ENCODE measurements at regions not wholly inside any gene's neighbourhood (a gene's known extent, or its start where the extent isn't known, plus 50 kb on each side); places are given as distances from the start of the nearest gene placed in this dataset.

DNA sequence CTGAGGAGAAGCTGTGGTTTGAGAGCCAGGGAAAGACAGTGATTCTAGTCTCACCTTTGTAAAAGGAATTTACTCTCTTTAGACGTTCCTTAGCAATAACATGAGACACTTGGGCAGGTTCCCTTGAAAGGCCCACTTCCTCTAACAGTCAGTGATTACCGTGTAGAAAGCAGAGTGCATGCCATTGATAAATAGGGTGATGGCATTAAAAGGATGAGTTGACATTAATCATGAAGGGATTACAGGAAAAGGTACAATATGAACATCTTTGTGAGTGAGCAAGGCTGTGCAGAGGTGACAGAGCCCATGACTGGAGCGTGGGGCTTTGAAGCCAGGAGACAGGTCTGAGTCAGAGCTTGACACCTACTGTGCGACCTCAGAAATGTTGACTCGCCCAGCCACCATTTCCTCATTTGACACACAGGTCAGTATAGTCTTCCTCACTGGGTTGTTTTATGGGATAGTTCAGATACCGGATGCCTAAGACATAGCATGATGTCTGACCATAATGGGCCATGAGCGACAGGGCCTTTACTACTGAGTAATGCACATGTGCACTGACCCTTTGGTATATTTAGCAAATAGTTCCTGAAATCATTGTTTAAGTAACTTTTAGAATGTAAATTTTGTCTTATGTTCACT, 341.7 kb upstream of the MTNR1B start:
- Histone ChIP-seq H3K9me3 (no peaks in the 10 kb centered on the region), H3K27ac (no peak overlapping the region), H3K36me3 (no peaks in the 10 kb centered on the region), H3K4me3 (no peak overlapping the region), H3K27me3 (no peaks in the 10 kb centered on the region), H3K4me1 (no peaks in the 10 kb centered on the region)
- TF ChIP-seq, protein P1, sequence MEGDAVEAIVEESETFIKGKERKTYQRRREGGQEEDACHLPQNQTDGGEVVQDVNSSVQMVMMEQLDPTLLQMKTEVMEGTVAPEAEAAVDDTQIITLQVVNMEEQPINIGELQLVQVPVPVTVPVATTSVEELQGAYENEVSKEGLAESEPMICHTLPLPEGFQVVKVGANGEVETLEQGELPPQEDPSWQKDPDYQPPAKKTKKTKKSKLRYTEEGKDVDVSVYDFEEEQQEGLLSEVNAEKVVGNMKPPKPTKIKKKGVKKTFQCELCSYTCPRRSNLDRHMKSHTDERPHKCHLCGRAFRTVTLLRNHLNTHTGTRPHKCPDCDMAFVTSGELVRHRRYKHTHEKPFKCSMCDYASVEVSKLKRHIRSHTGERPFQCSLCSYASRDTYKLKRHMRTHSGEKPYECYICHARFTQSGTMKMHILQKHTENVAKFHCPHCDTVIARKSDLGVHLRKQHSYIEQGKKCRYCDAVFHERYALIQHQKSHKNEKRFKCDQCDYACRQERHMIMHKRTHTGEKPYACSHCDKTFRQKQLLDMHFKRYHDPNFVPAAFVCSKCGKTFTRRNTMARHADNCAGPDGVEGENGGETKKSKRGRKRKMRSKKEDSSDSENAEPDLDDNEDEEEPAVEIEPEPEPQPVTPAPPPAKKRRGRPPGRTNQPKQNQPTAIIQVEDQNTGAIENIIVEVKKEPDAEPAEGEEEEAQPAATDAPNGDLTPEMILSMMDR (IDR thresholded peaks at IDR 0.05), result no peak
- DNase-seq (ENCODE audit: low spot score in 2 of 2), result no peak
- intact Hi-C loops (cut with DNase I), result no loop called here

GRCh38 chr11:92628401-92629292, 340.8 kb upstream of the MTNR1B start:
- DNase-seq (ENCODE audit: low spot score in 2 of 2), result no peak
- H3K9me3 ChIP-seq, result no peaks in the 10 kb centered on the region
- intact Hi-C loops (cut with DNase I), result no loop called here
- H3K4me3 ChIP-seq, result no peak overlapping the region
- no peaks in the 10 kb centered on the region for H3K36me3 ChIP-seq
- TF ChIP-seq, protein P1 (IDR thresholded peaks at IDR 0.05), result no peak
- H3K4me1 ChIP-seq, result no peaks in the 10 kb centered on the region
- H3K27me3 ChIP-seq, result no peaks in the 10 kb centered on the region
- H3K27ac ChIP-seq, result no peak overlapping the region

DNA sequence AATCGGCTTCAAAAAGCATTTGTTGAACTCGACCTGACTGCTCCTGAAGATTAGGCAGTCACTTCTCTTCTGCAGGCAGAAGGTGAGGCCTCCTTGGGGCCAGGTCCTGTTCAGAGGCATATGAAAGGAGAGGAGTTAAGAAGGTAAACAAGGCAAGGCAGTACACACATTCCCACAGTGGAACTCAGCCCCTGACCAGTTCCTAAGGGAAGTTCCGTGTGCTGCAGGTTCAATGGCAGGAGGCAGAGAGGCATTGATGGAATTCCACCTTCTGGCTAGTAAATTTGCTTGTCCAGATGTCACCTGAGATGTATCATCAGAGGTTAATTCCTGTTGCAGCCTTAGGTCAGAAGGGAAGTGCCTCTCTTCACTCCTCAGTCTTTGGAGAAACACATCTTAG, 337.0 kb upstream of the MTNR1B start:
- no peak for DNase-seq (ENCODE audit: low spot score in 2 of 2)

GRCh38 chr11:92633820-92634219, 335.6 kb upstream of the MTNR1B start:
- H3K4me3 ChIP-seq, result no peak overlapping the region
- intact Hi-C loops (cut with DNase I), result no loop called here
- TF ChIP-seq, protein P1 (IDR thresholded peaks at IDR 0.05), result no peak
- no peaks in the 10 kb centered on the region for H3K4me1 ChIP-seq
- no peak for DNase-seq (ENCODE audit: low spot score in 2 of 2)
- no peaks in the 10 kb centered on the region for H3K27me3 ChIP-seq
- no peak overlapping the region for H3K27ac ChIP-seq
- H3K36me3 ChIP-seq, result no peaks in the 10 kb centered on the region
- H3K9me3 ChIP-seq, result no peaks in the 10 kb centered on the region

More for the DNA sequence above, 337.0 kb upstream of the MTNR1B start:
- intact Hi-C loops (cut with DNase I), result no loop called here
- Histone ChIP-seq H3K4me1 (no peaks in the 10 kb centered on the region), H3K36me3 (no peaks in the 10 kb centered on the region), H3K27ac (no peak overlapping the region), H3K27me3 (no peaks in the 10 kb centered on the region), H3K4me3 (no peak overlapping the region), H3K9me3 (no peaks in the 10 kb centered on the region)
- TF ChIP-seq, protein P1 (IDR thresholded peaks at IDR 0.05), result no peak

DNA sequence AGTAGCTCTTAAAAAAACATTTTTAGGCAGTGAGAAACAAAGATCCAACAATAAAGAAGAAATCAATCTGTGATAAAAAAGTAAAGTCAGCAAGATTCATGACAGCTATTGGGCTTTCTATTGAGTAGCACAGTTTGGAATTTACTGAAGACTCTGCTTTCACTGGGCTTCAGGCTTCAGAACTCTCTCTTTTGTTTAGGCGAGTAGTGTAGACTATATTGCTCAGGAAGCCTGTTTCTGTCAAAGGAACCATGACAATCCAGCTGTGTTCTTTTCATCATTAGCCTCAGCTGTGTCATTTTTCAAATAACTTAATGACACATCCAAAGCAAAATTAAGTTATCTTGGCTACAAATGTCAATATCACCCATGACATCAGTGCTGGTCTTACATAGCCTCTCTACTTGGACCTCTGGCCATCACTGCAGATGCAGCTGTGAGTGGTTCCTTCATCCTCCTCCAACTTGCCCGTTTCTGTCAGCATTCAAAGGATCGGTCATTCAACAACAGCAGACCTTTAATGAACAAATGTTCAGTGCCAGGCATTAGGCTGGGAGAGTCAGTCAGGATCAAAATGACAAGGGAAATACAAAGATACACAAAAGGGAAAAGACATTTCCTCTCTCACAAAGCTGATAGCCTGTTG, 332.8 kb upstream of the MTNR1B start:
- TF ChIP-seq, protein P1 (IDR thresholded peaks at IDR 0.05), result no peak
- H3K27ac ChIP-seq, result no peak overlapping the region
- no peak overlapping the region for H3K4me3 ChIP-seq
- H3K36me3 ChIP-seq, result no peaks in the 10 kb centered on the region
- no peaks in the 10 kb centered on the region for H3K27me3 ChIP-seq
- DNase-seq (ENCODE audit: low spot score in 2 of 2), result no peak
- intact Hi-C loops (cut with DNase I), result no loop called here
- H3K4me1 ChIP-seq, result no peaks in the 10 kb centered on the region
- no peaks in the 10 kb centered on the region for H3K9me3 ChIP-seq

Measured in ascending aorta (tissue), 2 donors.